GM12878 (cell line): ENCODE measurements at regions not wholly inside any gene's neighbourhood (a gene's known extent, or its start where the extent isn't known, plus 50 kb on each side); places are given as distances from the start of the nearest gene placed in this dataset.

Experiments
- ATAC-seq: fragments of 200-7000 bp; cut with Tn5 transposase; 3 replicates; pipeline ENCODE4 v1.9.1; 2020; ENCODE audit warnings: mild to moderate bottlenecking, moderate library complexity
- BruUV-seq: library from RNA; stranded (reverse); fragments of 400-500 nt; replicated peaks from 2 replicates; lab custom pipeline; 2021; lab: Mats Ljungman, UMichigan
- CTCF ChIA-PET: fragments of 300-600 bp; sonication (Branson Sonifier 250); formaldehyde crosslinking; extraction: SDS; loops from one replicate; lab custom pipeline; 2021; ENCODE audit warnings: inconsistent platforms; lab: Yijun Ruan, JAX
- POLR2A ChIA-PET: fragments of 350-600 bp; formaldehyde crosslinking; extraction: SDS; loops from one replicate; lab custom pipeline; 2021; ENCODE audit warnings: inconsistent platforms; lab: Charles Lee
- RAD21 ChIA-PET: fragments of 300-600 bp; sonication (Branson Sonifier 250); formaldehyde crosslinking; loops from one replicate; lab custom pipeline; 2023; ENCODE audit warnings: antibody characterized with exemption; ENCODE audit not compliant: unreplicated experiment; lab: Charles Lee
- SMC1A ChIA-PET: fragments of 300-600 bp; sonication (Branson Sonifier 250); formaldehyde crosslinking; loops from one replicate; lab custom pipeline; 2023; ENCODE audit not compliant: unreplicated experiment, uncharacterized antibody; lab: Charles Lee
- DNase-seq: peaks from one replicate; pipeline ENCODE4 v3.0.0-alpha.2; 2011; ENCODE audit warnings: low read depth, low spot score
- FAIRE-seq: peaks from 3 replicates; lab custom pipeline; 2011; peaks lifted over from hg19 to GRCh38; lab: Jason Lieb, UNC
- H2AFZ ChIP-seq: 2 replicates; pipeline ENCODE4 v1.6.0; 2011; ENCODE audit warnings: low read depth, low read length, control low read depth; ENCODE audit not compliant: control insufficient read depth
- H3K27ac ChIP-seq: 2 replicates; pipeline ENCODE4 v1.5.1; 2011; ENCODE audit warnings: control low read depth; ENCODE audit not compliant: control insufficient read depth, insufficient read depth
- H3K27me3 ChIP-seq, 2 experiments: replicated peaks in 1 of 2; 2 replicates each; pipeline versions ENCODE4 v1.6.0 to v1.6.1; 2011; ENCODE audit warnings: low read length in 1 of 2; ENCODE audit not compliant: control insufficient read depth in 2 of 2, insufficient read depth in 2 of 2
- H3K36me3 ChIP-seq, 2 experiments: 2 replicates each; pipeline ENCODE4 v1.5.1; 2011; ENCODE audit warnings: low read length in 1 of 2; ENCODE audit not compliant: control insufficient read depth in 2 of 2, insufficient read depth in 2 of 2
- H3K4me1 ChIP-seq: 2 replicates; pipeline ENCODE4 v1.6.1; 2011; ENCODE audit warnings: mild to moderate bottlenecking, low read length, moderate library complexity, mixed read lengths; ENCODE audit not compliant: control insufficient read depth, insufficient read depth
- H3K4me2 ChIP-seq: 2 replicates; pipeline ENCODE4 v1.6.0; 2011; ENCODE audit warnings: control low read depth; ENCODE audit not compliant: control insufficient read depth, insufficient read depth
- H3K4me3 ChIP-seq: fragments of 200-600 bp; sonication (generic); 2 replicates; pipeline ENCODE4 v1.5.1; 2016
- H3K79me2 ChIP-seq: 2 replicates; pipeline ENCODE4 v1.6.0; 2011; ENCODE audit warnings: low read length; ENCODE audit not compliant: control insufficient read depth, insufficient read depth
- H3K9ac ChIP-seq: 2 replicates; pipeline ENCODE4 v1.8.0; 2011; ENCODE audit warnings: low read length, control low read depth, mixed read lengths; ENCODE audit not compliant: control insufficient read depth, insufficient read depth
- H3K9me3 ChIP-seq: replicated peaks from 3 replicates; pipeline ENCODE4 v1.5.1; 2011; ENCODE audit warnings: mild to moderate bottlenecking, low read length; ENCODE audit not compliant: control insufficient read depth, insufficient read depth
- H4K20me1 ChIP-seq: 2 replicates; pipeline ENCODE4 v1.6.0; 2011; ENCODE audit not compliant: control insufficient read depth, insufficient read depth
- BHLHE40 ChIP-seq, 2 experiments: fragments of 450-650 bp in 1 of 2; IDR thresholded peaks; 2 replicates each; pipeline ENCODE4 v1.6.1; 2011 to 2017; ENCODE audit warnings: low read depth in 2 of 2, borderline replicate concordance in 1 of 2, improper control_type of control experiment in 1 of 2, low read length in 1 of 2, mild to moderate bottlenecking in 1 of 2
- CTCF ChIP-seq, 3 experiments: IDR thresholded peaks in 2 of 3; conservative IDR thresholded peaks in 1 of 3; 2 replicates each; pipeline ENCODE4 v1.5.1; 2011; ENCODE audit warnings: low read depth in 3 of 3, low read length in 3 of 3, mild to moderate bottlenecking in 3 of 3, control low read depth in 2 of 3, moderate library complexity in 2 of 3, inconsistent platforms in 1 of 3, mixed read lengths in 1 of 3; ENCODE audit not compliant: control insufficient read depth in 2 of 3, insufficient read depth in 1 of 3; ENCODE audit errors: extremely low read depth in 1 of 3
- NFIC ChIP-seq: IDR thresholded peaks from 2 replicates; pipeline ENCODE4 v1.6.1; 2012; ENCODE audit warnings: low read depth, mild to moderate bottlenecking, inconsistent platforms, low read length, moderate library complexity
- RAD21 ChIP-seq: IDR thresholded peaks from 2 replicates; pipeline ENCODE4 v1.6.1; 2011; ENCODE audit warnings: mild to moderate bottlenecking, low read depth, low read length, moderate library complexity; ENCODE audit not compliant: insufficient read depth
- SMC3 ChIP-seq: IDR thresholded peaks from 2 replicates; pipeline ENCODE4 v1.6.1; 2011; ENCODE audit warnings: low read length, improper control_type of control experiment, borderline replicate concordance
- ZBED1 ChIP-seq: IDR thresholded peaks from 2 replicates; pipeline ENCODE4 v1.6.1; 2016; ENCODE audit warnings: borderline replicate concordance
- WGBS: methylation state at CpG from one replicate; pipeline ENCODE4 v1.1.6; 2016; ENCODE audit warnings: low lambda C conversion rate; ENCODE audit not compliant: insufficient replicate concordance, insufficient coverage; ENCODE audit errors: missing lambda C conversion rate; 5-methylcytosine and 5-hydroxymethylcytosine counted together
- in situ Hi-C: fragments of 300-500 bp; cut with MboI; formaldehyde crosslinking; loops from 9 replicates; pipeline ENCODE4 v1.14.3; 2018; ENCODE audit warnings: mixed read lengths
- intact Hi-C: fragments of 100-400 bp; cut with micrococcal nuclease; formaldehyde crosslinking; loops from one replicate; pipeline ENCODE4 v1.14.2; 2022; ENCODE audit not compliant: unreplicated experiment

DNA sequence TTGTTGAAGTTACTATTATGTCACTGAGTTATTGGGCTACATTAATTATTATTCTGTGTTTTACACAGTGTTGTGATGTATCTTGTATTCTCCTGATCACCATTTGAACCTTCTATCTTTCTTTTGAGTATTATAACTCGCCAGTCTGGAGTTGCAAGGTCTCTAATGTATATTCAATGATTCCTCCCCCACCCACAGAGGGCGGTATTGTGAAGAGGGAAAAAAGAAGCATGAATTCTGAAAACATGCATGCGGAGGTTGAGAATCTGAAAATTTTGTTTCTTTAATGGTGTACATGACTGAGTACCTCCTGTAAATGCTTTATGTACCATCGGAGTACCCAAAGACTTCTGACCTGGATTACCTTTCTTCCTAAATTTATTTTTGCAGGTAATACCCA, 266.6 kb downstream of the NR4A2 start:
- in situ Hi-C loops = no loop called here
- RAD21 ChIA-PET = no interaction called here

More for the DNA sequence above, 266.6 kb downstream of the NR4A2 start:
- H2AFZ ChIP-seq = no peak overlapping the region
- BruUV-seq = no TSS peak
- H3K4me3 ChIP-seq = no peak overlapping the region
- H3K9ac ChIP-seq = no peak overlapping the region
- no peak overlapping the region for H3K27ac ChIP-seq
- no peak for ATAC-seq
- H4K20me1 ChIP-seq = no peaks in the 10 kb centered on the region
- no peaks in the 10 kb centered on the region for H3K4me1 ChIP-seq
- no peaks in the 10 kb centered on the region for H3K27me3 ChIP-seq
- POLR2A ChIA-PET = no interaction called here
- H3K79me2 ChIP-seq = no peaks in the 10 kb centered on the region
- DNase-seq = no peak
- intact Hi-C loops = no loop called here
- SMC1A ChIA-PET = no interaction called here
- H3K4me2 ChIP-seq = no peak overlapping the region
- H3K9me3 ChIP-seq = no peaks in the 10 kb centered on the region
- CTCF ChIA-PET = no interaction called here
- H3K36me3 ChIP-seq = no peaks in the 10 kb centered on the region
- FAIRE-seq = no peak
- WGBS = 47% methylated on average over 4 of the region's 4 CpGs
- no peak for TF ChIP-seq NFIC
- peak; percentile 31; the same call in 1 of the 2 replicates for TF ChIP-seq SMC3
- peak; percentile 43; the same call in 1 of the 2 replicates for TF ChIP-seq RAD21
- TF ChIP-seq ZBED1 = no peak
- TF ChIP-seq CTCF (IDR thresholded peaks at IDR 0.05 in 2 of 3, conservative IDR thresholded peaks at IDR 0.05 in 1 of 3; ENCODE audit: control insufficient read depth in 2 of 3, extremely low read depth in 1 of 3, insufficient read depth in 1 of 3, low read depth in 3 of 3, low read length in 3 of 3) = peak; percentile 17 to 35 (median 25); a peak in 4 of 6 replicates
- TF ChIP-seq BHLHE40 (IDR thresholded peaks at IDR 0.05; ENCODE audit: borderline replicate concordance in 1 of 2, low read depth in 2 of 2, low read length in 1 of 2) = no peak
